Lower leg skin (tissue), 3 donors: ENCODE measurements at regions not wholly inside any gene's neighbourhood (a gene's known extent, or its start where the extent isn't known, plus 50 kb on each side); places are given as distances from the start of the nearest gene placed in this dataset.

ENCODE experiments used
- POLR2A ChIP-seq, 2 donors: fragments of 450-650 bp; IDR thresholded peaks; one replicate each; pipeline ENCODE4 v1.6.1; 2016 to 2017; ENCODE audit warnings: antibody characterized with exemption in 2 of 2, mild to moderate bottlenecking in 1 of 2, moderate library complexity in 1 of 2
- TF ChIP-seq, protein P1 (sequence below), 3 donors: fragments of 450-650 bp; IDR thresholded peaks; one replicate each; pipeline ENCODE4 v1.5.1; 2016; ENCODE audit warnings: antibody characterized with exemption in 3 of 3, mild to moderate bottlenecking in 3 of 3, moderate library complexity in 2 of 3

DNA sequence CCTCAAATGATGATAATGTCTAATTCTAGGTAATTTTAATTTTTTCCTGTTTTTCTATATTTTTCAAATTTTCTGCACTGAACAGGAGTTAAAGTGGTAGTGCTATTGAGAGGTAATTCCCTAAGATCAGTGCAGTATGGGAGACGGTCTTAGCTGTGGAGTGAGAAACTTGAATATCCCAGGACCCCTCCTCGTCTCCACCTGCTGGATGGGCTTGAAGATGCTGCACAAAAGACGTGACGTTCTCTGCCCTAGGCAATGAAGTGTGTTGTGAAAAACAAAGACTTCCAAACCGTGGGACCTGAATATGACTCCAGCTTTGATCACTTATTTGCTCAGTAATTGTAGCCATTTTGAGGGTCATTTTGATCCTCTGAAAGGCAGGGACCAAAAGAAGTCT lies 298.1 kb downstream of the VRK1 start:
- TF ChIP-seq, protein P1, sequence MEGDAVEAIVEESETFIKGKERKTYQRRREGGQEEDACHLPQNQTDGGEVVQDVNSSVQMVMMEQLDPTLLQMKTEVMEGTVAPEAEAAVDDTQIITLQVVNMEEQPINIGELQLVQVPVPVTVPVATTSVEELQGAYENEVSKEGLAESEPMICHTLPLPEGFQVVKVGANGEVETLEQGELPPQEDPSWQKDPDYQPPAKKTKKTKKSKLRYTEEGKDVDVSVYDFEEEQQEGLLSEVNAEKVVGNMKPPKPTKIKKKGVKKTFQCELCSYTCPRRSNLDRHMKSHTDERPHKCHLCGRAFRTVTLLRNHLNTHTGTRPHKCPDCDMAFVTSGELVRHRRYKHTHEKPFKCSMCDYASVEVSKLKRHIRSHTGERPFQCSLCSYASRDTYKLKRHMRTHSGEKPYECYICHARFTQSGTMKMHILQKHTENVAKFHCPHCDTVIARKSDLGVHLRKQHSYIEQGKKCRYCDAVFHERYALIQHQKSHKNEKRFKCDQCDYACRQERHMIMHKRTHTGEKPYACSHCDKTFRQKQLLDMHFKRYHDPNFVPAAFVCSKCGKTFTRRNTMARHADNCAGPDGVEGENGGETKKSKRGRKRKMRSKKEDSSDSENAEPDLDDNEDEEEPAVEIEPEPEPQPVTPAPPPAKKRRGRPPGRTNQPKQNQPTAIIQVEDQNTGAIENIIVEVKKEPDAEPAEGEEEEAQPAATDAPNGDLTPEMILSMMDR (IDR thresholded peaks at IDR 0.05): no peak
- no peak for TF ChIP-seq POLR2A (IDR thresholded peaks at IDR 0.05)
